Astrocyte (in vitro differentiated cells and primary cell): ENCODE measurements at regions not wholly inside any gene's neighbourhood (a gene's known extent, or its start where the extent isn't known, plus 50 kb on each side); places are given as distances from the start of the nearest gene placed in this dataset.

Experiments used
- DNase-seq: peaks from one replicate; pipeline ENCODE4 v3.0.0-alpha.2; 2010; ENCODE audit warnings: low read depth
- FAIRE-seq: peaks from 2 replicates; lab custom pipeline; 2011; peaks lifted over from hg19 to GRCh38; lab: Jason Lieb, UNC
- H2AFZ ChIP-seq: 2 replicates; pipeline ENCODE4 v1.6.0; 2012; ENCODE audit warnings: low read depth, low read length, inconsistent platforms
- H3K27ac ChIP-seq: 2 replicates; pipeline ENCODE4 v1.5.1; 2011; ENCODE audit warnings: low read depth, low read length, inconsistent platforms
- H3K27me3 ChIP-seq: 2 replicates; pipeline ENCODE4 v1.6.0; 2011; ENCODE audit warnings: low read length, inconsistent platforms; ENCODE audit not compliant: insufficient read depth
- H3K36me3 ChIP-seq: 2 replicates; pipeline ENCODE4 v1.5.1; 2011; ENCODE audit warnings: low read length, inconsistent platforms; ENCODE audit not compliant: insufficient read depth
- H3K4me1 ChIP-seq: 2 replicates; pipeline ENCODE4 v1.5.1; 2011; ENCODE audit warnings: low read length, inconsistent platforms; ENCODE audit not compliant: insufficient read depth
- H3K4me2 ChIP-seq: 2 replicates; pipeline ENCODE4 v1.6.0; 2012; ENCODE audit warnings: low read length, inconsistent platforms
- H3K4me3 ChIP-seq: 2 replicates; pipeline ENCODE4 v1.5.1; 2011; ENCODE audit warnings: low read depth, mild to moderate bottlenecking, low read length, inconsistent platforms; ENCODE audit not compliant: insufficient read depth
- H3K79me2 ChIP-seq: 2 replicates; pipeline ENCODE4 v1.6.0; 2012; ENCODE audit warnings: mild to moderate bottlenecking, low read length, inconsistent platforms; ENCODE audit not compliant: insufficient read depth
- H3K9ac ChIP-seq: 2 replicates; pipeline ENCODE4 v1.6.0; 2012; ENCODE audit warnings: mild to moderate bottlenecking, low read length, inconsistent platforms
- H3K9me3 ChIP-seq: 2 replicates; pipeline ENCODE4 v1.5.1; 2012; ENCODE audit warnings: low read depth, mild to moderate bottlenecking, low read length, inconsistent platforms; ENCODE audit not compliant: insufficient read depth
- H4K20me1 ChIP-seq: 2 replicates; pipeline ENCODE4 v1.6.0; 2012; ENCODE audit warnings: low read length, inconsistent platforms; ENCODE audit not compliant: insufficient read depth
- H3K27ac Mint-ChIP-seq: one replicate; pipeline ENCODE4 v1.8.0; 2021; ENCODE audit warnings: mild to moderate bottlenecking, mixed read lengths; ENCODE audit not compliant: unreplicated experiment
- H3K27me3 Mint-ChIP-seq: one replicate; pipeline ENCODE4 v1.8.0; 2021; ENCODE audit warnings: low read depth, mixed read lengths; ENCODE audit not compliant: unreplicated experiment
- H3K36me3 Mint-ChIP-seq: one replicate; pipeline ENCODE4 v1.8.0; 2021; ENCODE audit warnings: low read depth, mixed read lengths; ENCODE audit not compliant: unreplicated experiment
- H3K4me1 Mint-ChIP-seq: one replicate; pipeline ENCODE4 v1.8.0; 2021; ENCODE audit warnings: low read depth, mixed read lengths; ENCODE audit not compliant: unreplicated experiment
- H3K4me3 Mint-ChIP-seq: one replicate; pipeline ENCODE4 v1.8.0; 2021; ENCODE audit warnings: mild to moderate bottlenecking, moderate library complexity, mixed read lengths; ENCODE audit not compliant: unreplicated experiment
- H3K9me3 Mint-ChIP-seq: one replicate; pipeline ENCODE4 v1.8.0; 2021; ENCODE audit warnings: mild to moderate bottlenecking, mixed read lengths; ENCODE audit not compliant: unreplicated experiment
- EZH2 ChIP-seq: IDR thresholded peaks from 2 replicates; pipeline ENCODE4 v1.6.1; 2012; ENCODE audit warnings: mild to moderate bottlenecking, low read length, inconsistent platforms; ENCODE audit not compliant: insufficient read depth
- TF ChIP-seq, protein P1 (sequence below): IDR thresholded peaks from 2 replicates; pipeline ENCODE4 v1.5.1; 2011; ENCODE audit warnings: low read depth, mild to moderate bottlenecking, inconsistent platforms, low read length, moderate library complexity; ENCODE audit not compliant: insufficient read depth

DNA sequence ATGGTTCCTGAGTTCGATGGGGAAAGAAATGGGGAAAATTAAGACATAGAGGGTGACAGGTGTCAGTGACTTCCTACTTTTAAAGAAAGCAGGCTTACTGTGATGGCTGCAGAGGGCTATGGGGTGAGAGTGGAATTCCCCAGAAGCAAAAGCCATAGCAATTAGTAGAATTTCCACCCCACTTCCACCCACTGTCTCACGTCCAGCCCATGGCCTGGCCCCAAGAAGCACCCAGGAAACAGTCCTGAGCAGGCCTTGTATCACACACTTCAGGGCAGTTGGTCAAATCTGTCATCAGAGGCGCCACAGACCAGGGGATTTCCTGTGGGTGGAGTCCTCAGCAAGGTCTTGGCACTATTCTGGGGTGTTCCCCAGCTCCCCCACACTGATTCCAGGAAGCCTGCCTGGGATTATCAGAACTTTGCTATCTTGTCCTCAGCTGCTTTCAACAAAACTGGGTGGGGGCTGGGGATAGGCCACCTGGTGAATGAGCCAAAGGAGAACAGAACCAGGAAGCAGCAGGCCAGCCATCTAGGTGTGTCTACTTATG is 120.1 kb upstream of the CCND2 start:
- no peak for TF ChIP-seq EZH2
- TF ChIP-seq, protein P1, sequence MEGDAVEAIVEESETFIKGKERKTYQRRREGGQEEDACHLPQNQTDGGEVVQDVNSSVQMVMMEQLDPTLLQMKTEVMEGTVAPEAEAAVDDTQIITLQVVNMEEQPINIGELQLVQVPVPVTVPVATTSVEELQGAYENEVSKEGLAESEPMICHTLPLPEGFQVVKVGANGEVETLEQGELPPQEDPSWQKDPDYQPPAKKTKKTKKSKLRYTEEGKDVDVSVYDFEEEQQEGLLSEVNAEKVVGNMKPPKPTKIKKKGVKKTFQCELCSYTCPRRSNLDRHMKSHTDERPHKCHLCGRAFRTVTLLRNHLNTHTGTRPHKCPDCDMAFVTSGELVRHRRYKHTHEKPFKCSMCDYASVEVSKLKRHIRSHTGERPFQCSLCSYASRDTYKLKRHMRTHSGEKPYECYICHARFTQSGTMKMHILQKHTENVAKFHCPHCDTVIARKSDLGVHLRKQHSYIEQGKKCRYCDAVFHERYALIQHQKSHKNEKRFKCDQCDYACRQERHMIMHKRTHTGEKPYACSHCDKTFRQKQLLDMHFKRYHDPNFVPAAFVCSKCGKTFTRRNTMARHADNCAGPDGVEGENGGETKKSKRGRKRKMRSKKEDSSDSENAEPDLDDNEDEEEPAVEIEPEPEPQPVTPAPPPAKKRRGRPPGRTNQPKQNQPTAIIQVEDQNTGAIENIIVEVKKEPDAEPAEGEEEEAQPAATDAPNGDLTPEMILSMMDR, result no peak
- no peak for DNase-seq
- Mint-ChIP-seq H3K27ac (no peak overlapping the region), H3K4me1 (peaks cover 7% of the 10 kb centered on the region), H3K9me3 (peaks cover 2% of the 10 kb centered on the region), H3K4me3 (no peak overlapping the region), H3K36me3 (no peaks in the 10 kb centered on the region), H3K27me3 (no peaks in the 10 kb centered on the region)
- no peak overlapping the region for H3K4me3 ChIP-seq
- no peak overlapping the region for H3K9ac ChIP-seq
- H3K9me3 ChIP-seq, result no peaks in the 10 kb centered on the region
- no peak for FAIRE-seq
- no peaks in the 10 kb centered on the region for H3K4me1 ChIP-seq
- no peak overlapping the region for H2AFZ ChIP-seq
- no peaks in the 10 kb centered on the region for H3K27me3 ChIP-seq
- no peaks in the 10 kb centered on the region for H3K79me2 ChIP-seq
- no peak overlapping the region for H3K27ac ChIP-seq
- no peaks in the 10 kb centered on the region for H3K36me3 ChIP-seq
- no peaks in the 10 kb centered on the region for H4K20me1 ChIP-seq
- H3K4me2 ChIP-seq, result no peak overlapping the region

DNA sequence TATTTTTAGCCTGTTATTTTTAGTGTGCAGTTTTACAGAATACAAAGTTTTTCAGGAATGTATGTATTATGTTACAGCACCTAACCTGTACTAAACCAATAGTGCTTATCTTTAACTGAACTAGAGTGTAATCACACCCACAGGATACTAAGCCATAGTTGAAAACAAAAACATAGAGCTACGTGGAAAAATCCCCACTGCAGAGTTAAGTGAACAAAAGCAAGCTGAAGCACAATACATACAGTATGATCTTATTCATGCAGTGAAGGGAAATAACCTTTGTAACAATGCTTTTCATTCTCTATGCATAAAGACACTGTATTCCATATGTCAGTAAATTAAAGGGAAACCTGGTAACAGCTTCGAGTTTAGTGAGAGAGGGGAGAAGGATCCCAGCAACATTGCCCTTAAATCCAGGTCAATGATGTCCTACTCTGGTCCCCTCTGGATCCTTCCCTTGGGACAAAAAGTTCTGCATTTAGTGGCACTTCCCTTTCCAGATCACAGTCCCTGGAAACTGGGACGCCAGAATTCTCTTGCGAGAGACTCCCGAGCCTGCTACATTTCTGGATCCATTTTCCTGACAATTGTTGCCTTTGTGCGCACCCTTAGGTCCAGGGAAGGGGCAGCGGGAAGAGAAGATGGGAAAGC is 121.3 kb upstream of the CCND2 start:
- no peak for DNase-seq
- Histone ChIP-seq H3K4me3 (no peak overlapping the region), H3K36me3 (no peaks in the 10 kb centered on the region), H3K27me3 (no peaks in the 10 kb centered on the region), H4K20me1 (no peaks in the 10 kb centered on the region), H3K27ac (no peak overlapping the region), H2AFZ (no peak overlapping the region), H3K4me2 (no peak overlapping the region), H3K4me1 (no peaks in the 10 kb centered on the region), H3K9ac (no peak overlapping the region), H3K9me3 (no peaks in the 10 kb centered on the region), H3K79me2 (no peaks in the 10 kb centered on the region)
- Mint-ChIP-seq H3K4me3 (no peak overlapping the region), H3K27me3 (peaks cover 3% of the 10 kb centered on the region), H3K36me3 (no peaks in the 10 kb centered on the region), H3K9me3 (peaks cover 2% of the 10 kb centered on the region), H3K4me1 (peaks cover 5% of the 10 kb centered on the region), H3K27ac (no peak overlapping the region)
- no peak for FAIRE-seq
- TF ChIP-seq, protein P1, result no peak
- TF ChIP-seq EZH2, result no peak
